HUDEP-2 (cell line): ENCODE measurements at regions not wholly inside any gene's neighbourhood (a gene's known extent, or its start where the extent isn't known, plus 50 kb on each side); places are given as distances from the start of the nearest gene placed in this dataset.

Source experiments
- DNase-seq, 76 experiments: peaks; one replicate each; lab custom pipeline; 2025; ENCODE audit not compliant: unreplicated experiment in 76 of 76; lab: John Stamatoyannopoulos, UW

- no peak for DNase-seq
These were observed 146.1 kb downstream of the SMAD6 start for GRCh38 chr15:66848116-66848515.

- DNase-seq = no peak
These were observed 146.8 kb downstream of the SMAD6 start for GRCh38 chr15:66848686-66849392.

GRCh38 chr15:66849393-66849745 is 147.3 kb downstream of the SMAD6 start:
- no peak for DNase-seq

GRCh38 chr15:66849746-66850077 is 147.7 kb downstream of the SMAD6 start:
- DNase-seq = no peak

GRCh38 chr15:66850078-66850991 is 148.3 kb downstream of the SMAD6 start:
- no peak for DNase-seq

- DNase-seq = peak in 1 of 76 experiments; percentile 24
These were observed 148.9 kb downstream of the SMAD6 start for GRCh38 chr15:66850996-66851310.

- DNase-seq = peak in 66 of 76 experiments; percentile 7 to 78 (median 57)
These were observed 149.5 kb downstream of the SMAD6 start for GRCh38 chr15:66851311-66852063.

GRCh38 chr15:66852064-66852905 is 150.2 kb downstream of the SMAD6 start:
- DNase-seq = no peak

- DNase-seq = no peak
These were observed 152.3 kb downstream of the SMAD6 start for GRCh38 chr15:66854012-66854965.

- DNase-seq = no peak
These were observed 153.0 kb downstream of the SMAD6 start for GRCh38 chr15:66855041-66855440.

GRCh38 chr15:66857694-66858093 is 155.7 kb downstream of the SMAD6 start:
- no peak for DNase-seq

- no peak for DNase-seq
These were observed 156.6 kb downstream of the SMAD6 start for GRCh38 chr15:66858423-66859207.

GRCh38 chr15:66859688-66860253 is 157.7 kb downstream of the SMAD6 start:
- DNase-seq = no peak

- DNase-seq = no peak
These were observed 158.8 kb downstream of the SMAD6 start for GRCh38 chr15:66860844-66861243.

- no peak for DNase-seq
These were observed 160.3 kb downstream of the SMAD6 start for GRCh38 chr15:66862111-66862939.

GRCh38 chr15:66862940-66863335 is 160.9 kb downstream of the SMAD6 start:
- DNase-seq = peak in 72 of 76 experiments; percentile 3 to 83 (median 54)

- no peak for DNase-seq
These were observed 161.5 kb downstream of the SMAD6 start for GRCh38 chr15:66863390-66864085.
